NCI-H446 treated with DMSO at 0.1 percent for 48 hours (cell line): ENCODE measurements at regions not wholly inside any gene's neighbourhood (a gene's known extent, or its start where the extent isn't known, plus 50 kb on each side); places are given as distances from the start of the nearest gene placed in this dataset.

ENCODE experiments used
- DNase-seq: peaks from one replicate; lab custom pipeline; 2025; lab: John Stamatoyannopoulos, UW

DNA sequence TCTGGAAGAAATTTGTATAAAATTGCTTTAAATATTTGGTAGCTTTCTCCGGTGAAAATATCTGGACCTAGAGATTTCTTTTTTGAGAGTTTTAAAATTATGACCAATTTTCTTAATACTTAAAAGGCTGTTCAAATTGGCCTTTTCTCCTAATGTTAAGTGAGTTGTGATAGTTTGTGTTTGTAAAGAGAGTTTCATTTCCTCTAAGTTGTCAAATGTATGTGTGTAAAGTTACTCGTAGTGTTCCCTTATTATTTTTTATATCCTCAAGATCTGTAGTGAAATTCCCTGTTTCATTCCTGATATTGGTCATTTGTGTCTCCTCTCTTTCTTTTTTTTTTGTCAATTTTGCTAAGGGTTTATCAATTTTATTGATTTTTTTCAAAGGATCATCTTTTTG, 92.6 kb upstream of the CTNNB1 start:
- DNase-seq: no peak

DNA sequence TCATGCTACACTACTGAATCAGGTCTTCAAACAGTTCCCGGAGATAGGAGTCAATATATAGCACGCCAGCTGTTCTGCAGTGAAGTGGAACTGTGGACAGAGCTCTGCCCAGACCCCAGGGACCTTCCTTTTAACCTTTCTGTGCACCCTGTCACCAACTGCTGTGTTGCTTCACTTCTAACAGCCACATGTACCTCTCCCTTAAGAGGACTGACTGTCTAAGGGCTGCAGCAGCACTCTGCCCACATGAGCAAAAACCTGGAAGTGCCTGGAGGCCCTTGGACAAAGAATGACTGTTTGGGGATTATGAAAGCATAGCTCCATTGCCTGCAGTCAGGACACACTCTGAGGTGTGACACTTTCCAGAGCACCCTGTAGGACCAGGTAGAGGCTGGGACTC, 88.3 kb upstream of the CTNNB1 start:
- no peak for DNase-seq

DNA sequence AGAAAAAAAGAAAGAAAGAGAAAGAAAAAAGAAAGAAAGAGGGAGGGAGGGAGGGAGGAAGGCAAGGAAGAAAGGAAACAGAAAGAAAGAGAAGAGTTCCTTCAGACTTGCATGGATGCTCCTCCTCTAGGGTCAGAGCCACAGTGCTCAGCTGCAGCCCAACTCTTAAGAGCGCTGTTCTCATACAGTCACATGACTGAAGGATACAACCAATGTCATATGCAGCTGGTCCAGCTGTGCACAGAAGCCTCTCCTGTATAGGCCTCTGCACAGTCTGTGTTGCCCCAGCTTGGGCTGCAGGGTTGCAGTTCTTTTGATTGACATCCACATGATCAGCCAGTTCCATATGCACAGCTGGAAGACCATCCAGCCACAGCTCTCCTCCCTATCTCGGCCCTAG, 86.8 kb upstream of the CTNNB1 start:
- DNase-seq: no peak

DNA sequence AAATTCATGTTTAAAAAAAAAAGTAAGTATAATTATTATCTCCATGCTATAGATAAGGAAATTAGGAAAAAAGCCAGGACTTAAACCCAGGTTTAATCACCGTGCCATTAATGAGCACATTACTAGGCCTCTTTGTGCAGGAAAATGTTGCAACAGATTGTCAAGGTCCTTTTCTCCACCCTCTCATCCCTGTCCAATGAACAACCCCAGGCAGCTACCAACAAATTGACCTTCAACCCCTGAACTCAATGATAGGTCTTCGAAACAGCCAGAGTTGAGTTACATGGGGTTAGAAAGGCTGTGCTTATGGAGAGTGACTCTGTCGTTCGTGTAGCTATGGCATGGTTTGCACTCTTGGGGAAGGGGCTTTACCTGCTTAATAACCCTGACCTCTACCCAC, 84.2 kb upstream of the CTNNB1 start:
- DNase-seq: no peak

DNA sequence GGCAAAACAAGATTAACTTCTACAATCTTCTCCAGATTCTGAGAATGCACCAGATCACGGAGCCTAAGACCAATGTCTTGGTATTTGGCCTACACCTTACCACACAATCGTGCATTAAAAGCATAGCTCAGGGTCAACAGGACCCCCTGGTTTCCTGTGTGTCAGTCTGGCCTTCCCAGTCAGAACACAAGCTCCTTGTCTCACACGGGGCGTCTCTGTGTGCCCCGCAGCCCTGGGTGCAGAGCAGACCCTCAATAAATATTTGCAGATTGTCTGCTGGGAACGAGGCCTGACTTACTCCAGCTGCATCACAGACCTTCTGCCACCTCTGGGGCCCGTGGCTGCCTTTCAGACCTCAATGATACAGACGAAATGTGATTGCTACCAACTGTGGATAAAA, 82.5 kb upstream of the CTNNB1 start:
- DNase-seq: no peak

DNA sequence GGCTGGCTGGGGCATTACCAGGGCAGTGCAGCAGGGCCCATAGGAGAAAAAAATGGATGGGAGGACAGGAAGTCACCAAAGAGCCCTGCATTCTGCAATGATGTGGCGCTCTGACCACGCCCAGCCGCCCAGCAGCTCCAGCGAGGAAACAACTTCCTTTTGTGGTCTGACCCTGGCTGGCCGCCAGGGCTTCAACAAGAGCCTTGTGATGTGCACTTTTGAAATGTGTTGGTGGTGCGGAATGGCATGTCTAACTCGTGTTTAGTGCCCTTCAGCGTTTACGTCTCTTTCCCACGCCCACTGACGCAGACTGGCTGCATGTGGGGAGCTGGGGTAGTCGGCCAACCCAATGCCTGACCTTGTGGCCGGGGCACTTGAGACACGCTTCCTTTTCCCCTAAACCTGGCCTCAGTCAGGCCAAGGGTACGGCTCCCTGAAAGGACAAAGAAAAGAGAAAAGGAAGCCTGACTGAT, 81.9 kb upstream of the CTNNB1 start:
- no peak for DNase-seq

DNA sequence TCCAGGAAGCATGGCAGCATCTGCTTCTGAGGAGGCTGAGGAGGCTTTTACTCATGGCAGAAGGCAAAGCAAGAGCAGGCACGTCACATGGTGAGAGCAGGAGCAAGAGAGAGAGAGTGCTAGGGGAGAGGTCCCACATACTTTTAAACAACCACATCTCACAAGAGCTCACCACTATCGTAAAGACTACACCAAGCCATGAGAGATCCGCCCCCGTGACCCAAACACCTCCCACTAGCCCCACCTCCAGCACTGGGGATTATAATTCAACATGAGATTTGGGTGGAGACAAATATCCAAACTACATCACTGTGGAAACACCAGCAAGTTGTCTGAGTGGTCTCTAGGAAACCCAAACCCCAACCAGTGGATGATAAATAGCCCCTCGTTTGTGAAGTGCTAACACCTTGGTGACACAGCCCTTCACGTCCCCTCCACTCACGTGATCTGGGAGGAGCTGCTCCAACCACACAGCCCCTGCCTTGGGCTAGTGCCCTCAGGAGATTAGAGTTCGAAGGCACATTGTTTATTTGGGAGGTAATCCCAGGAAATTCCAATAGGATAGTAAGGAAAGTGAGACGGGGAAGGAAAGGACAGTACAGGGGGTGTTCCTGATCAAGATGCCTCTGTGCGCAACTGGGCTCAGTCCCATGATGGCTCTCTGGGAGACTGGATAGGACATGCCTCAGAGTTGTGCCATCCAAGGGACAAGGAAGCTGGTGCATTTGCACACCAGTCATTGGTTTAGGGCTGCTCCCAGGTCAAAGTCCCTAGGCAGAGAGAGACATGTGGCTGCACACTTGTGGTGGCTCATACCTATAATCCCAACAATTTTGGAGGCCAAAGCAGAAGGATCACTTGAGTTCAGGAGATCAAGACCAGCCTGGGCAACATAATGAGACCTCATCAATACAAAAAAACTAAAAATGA, 80.6 kb upstream of the CTNNB1 start:
- no peak for DNase-seq

DNA sequence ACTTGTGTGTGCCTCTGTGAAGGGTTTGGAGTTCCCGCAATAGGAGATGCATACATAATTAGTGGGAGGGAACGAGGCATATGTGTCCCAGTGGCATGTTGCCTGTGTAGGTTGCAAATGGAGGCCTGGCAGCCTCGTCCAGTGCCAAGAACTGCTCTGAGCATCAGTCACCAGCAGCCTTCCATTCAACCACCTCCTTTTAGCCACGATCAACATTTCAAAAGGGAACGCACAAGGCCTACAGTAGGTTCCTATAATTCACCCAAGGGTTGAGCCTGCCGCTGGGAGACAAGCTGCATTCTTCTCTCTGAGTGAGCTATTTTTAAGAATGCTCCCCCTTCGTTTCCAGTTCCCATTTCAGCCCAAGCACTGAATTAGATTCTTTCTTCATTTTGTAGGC, 78.8 kb upstream of the CTNNB1 start:
- no peak for DNase-seq

DNA sequence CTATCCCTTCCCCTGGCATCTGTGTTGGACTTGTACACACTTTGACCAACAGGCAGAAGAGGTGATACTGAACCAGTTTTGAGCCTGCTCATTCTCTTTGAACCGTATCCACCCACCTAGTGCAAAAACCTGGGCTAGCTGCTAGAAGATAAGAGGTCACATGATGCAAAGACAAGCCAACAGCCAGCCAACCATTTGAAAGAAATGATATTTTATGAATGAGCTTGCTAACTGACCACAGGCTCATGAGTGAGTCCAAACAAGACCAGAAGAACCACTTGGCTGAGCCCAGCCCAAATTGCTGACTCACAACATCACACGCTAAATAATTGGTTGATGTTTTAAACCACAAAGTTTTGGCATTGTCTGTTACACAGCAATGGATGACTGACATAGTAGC, 74.0 kb upstream of the CTNNB1 start:
- no peak for DNase-seq

DNA sequence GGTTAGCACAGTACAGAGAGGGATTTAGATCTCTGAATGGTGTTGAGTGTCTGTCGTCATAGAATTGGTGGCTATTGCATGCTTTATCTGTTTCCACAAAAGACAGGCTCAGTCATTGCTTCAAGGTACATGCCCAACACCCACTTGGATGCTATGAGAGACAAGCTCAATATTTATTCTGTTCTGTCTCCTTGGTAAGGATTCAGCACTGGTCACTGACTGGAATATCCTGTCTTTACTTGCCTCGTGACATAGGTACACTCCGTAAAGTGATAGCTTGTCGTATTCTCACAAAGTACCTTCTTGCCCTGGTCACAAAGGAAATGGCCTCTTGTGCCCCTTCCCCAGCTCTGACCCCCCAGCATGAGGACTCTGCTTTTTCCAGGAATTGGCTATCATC, 72.8 kb upstream of the CTNNB1 start:
- DNase-seq: no peak

DNA sequence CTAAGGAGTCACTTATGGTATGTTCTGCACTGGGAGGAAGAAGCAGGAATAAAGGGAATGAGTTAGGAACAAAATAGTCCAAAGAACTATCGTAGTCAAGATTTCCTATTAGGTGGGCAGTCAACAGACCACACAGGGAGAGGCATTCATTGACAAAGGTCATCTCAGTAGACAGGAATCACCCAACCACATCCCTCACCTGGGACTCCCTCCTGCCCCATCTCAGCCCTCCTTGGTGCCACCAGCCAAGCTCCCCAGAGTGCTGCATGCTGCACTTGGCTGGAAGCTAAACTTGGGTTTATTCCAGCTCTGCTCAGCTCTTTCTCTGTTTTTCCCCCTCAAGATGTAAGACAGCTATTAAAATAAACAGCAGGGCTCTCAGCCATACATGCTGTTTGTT, 72.3 kb upstream of the CTNNB1 start:
- DNase-seq: no peak

DNA sequence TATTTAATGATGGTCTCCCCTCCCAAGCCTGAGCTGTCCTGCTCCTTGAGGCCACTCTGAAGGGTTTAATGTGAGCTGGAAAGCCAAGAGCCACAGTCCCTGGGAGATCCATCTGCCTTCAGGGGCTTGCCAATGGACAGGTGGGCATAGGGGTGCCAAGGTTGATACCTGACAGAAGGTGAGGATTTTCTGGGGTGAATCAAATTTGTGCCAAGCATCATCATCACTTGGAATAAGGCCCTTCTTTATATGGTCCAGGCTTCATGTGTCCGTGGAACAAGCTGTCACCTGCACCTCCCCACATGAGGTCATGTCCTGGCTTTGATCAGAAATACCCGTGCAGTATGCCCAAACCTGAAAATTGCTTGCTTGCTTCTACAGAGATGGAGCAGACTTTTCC, 71.9 kb upstream of the CTNNB1 start:
- no peak for DNase-seq

DNA sequence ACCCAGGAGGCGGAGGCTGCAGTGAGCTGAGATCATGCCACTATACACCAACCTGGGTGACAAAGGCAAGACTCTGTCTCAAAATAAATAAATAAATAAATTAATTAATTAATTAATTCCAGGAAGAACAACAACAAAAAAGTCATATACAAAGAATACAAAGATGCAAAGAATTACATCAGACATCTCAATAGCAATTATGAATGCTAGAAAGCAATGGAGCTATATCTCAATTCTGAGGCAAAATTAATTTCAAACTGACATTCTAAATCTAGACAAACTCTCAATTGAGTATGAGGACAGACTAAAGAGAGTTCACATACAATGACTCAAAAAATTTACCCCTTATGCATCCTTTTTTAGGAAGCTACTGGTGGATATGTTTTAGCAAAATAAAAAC, 69.6 kb upstream of the CTNNB1 start:
- DNase-seq: no peak

DNA sequence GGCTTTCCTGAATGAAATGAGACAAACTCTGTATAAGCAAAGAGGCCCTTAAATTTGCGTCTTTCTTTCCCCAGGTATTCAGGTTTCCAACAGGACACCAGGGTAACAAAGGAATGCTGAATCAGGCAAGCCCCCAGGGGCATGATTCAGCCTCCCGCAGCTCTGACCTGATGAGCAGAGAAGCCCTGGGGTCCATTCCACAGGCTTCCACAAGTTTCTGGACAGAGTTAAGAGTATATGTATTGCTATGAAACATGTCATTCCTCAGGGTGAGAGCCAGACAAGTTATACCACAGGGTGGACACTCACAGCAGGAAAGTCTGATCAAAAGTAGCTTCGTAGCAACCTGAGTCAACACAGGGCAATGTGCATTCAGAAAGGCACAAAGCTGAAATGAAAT, 68.1 kb upstream of the CTNNB1 start:
- no peak for DNase-seq

DNA sequence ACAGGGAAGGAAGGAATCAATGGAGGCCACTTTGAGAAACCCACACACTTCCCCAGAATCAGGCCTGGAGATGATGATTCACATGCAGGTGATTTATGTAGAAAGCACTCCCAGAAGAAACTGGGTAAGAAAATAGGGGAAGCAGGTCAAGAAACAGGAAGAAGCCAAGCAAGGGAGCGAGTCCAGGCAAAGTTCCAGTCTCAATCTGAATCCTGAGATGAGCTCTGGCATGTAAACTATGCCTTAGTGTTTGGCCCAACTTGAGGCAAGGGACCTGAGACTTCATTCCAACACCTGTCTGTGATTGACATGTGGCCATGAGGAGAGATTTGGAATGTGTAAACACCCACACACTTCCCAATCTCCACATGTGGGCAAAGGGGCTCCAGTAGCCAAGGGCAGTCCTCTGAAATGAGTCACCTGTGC, 61.6 kb upstream of the CTNNB1 start:
- DNase-seq: no peak

DNA sequence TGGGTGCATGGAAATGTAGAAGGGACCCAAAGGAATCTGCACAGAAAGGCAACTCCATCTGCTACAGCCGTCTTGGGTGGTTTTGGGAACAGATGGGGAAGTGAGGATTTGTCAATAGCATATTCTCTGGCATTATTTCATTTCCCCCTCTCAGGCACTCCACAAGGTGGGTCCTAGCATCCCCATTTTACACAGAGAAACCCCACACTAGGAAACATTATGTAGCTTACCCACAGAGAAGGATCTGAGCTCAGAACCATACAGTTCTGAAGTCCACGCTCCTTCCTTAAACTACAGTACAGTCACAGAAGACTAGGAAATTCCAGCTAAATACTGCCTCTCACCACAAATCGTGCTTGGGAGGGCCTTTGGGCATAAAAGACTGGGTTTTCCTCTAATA, 61.2 kb upstream of the CTNNB1 start:
- DNase-seq: no peak

DNA sequence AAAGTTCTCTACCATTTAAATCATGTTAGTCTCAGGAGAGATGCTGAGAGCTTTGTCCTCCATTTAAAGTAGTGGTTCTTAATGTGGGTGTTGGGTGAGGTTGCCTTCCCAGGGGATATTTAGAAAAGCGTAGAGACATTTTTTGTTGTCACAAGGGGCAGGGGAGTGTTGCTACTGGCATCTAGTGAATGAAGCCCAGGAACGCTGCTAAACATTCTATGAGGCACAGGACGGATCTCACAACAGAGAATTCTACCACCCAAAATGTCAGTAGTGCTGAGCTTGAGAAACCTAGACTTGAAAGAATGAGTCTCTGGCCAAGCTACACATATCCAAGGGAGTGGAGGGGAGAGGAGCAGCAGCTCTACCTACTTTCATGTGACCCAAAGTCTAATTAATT, 60.7 kb upstream of the CTNNB1 start:
- no peak for DNase-seq

DNA sequence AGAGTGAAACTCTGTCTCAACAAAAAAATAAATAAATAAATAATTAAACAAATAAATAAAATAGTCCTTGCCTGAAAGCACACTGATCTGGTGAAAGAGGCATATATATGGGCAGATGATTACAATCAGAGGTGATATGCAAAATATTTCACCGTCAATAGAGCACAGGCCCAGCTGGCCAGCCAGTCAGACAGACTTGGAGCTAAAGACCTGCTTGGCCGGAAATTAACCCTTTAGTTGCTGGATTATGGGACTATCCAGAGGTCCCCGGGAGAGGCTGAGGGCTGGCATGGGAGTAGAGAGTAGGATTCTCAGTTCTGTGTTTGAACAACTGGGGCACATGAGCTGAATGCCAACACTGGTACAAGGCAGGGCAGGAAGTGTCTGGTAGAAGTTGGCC, 59.1 kb upstream of the CTNNB1 start:
- no peak for DNase-seq

DNA sequence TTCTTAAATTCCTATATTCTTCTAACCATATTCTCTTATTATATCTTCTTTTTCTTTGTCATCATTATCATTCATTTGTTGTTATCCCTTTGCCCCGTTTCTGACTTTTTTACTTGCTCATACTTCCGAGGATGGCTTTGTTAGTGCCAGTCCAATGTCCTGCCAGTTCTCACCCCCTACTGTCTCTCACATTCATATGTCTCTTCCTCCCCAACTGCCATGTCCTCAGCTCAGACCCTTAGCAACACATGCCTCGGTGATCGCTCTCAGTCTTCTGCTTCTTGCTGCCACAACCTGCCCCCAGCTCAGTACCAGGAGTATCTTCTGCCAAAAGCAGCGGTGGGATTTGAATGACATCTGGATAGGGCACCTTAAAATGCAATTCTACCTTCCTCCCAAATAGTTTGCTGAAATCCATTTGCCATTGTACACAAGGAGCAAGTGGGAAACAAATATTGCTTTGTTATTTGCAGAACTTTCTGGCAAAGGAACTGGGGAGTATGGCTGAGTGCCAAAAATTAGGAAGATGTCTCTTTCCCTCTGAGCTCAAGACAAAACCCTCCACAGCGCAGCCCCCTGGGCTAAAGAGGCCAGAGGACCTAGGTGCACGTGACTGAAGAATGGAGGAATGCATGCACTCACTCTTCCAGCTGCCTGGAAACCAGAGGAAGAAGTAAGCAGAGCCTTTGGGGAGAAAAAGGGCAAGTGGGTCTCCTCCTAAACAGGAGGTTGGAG, 57.7 kb upstream of the CTNNB1 start:
- no peak for DNase-seq

DNA sequence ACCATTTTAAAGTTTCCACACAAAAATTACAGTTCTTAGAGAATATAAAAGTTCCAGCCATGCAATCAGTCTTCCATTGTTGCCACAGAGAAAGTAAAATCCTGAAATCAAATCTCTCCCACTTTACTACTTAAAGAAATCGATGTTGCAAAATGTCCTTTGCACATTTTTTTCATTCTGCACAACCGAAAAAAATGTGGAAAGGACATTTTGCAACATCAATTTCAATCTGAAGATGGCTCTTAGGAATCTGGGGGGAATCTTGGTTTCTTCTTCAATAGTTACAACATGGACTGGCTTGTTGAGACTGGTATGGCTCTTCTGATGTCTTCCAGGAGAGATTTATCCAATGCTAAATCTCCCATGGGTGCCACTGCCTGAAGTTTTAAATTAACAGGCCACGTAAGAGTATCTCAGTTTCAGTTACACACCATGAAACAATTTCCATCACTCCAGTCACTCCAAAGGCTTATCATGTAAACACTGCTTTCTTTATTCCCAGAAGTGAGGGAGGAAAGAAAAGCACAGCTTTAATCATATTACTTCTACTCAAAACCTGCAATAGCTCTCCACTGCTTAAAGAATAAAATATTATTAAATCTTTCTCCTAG, 55.8 kb upstream of the CTNNB1 start:
- no peak for DNase-seq

DNA sequence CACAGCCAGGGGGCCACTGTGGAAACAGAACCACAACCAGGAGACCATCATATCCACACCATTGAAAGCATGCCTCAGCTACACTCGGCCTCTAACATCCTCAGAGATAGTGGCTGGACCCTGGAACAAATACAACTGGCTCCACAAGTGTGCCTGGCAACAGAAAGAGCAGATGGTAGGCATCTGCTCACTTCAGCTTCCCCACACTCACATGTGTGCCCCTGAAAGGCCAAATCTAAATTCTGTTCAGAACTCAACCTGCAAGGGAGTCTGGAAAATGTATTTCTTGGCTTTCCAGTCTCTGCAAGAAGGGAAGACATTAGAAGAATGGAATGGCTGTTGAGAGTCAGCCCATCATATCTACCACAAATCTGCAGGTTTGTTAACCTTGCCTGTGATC, 54.7 kb upstream of the CTNNB1 start:
- peak; percentile 15 for DNase-seq

DNA sequence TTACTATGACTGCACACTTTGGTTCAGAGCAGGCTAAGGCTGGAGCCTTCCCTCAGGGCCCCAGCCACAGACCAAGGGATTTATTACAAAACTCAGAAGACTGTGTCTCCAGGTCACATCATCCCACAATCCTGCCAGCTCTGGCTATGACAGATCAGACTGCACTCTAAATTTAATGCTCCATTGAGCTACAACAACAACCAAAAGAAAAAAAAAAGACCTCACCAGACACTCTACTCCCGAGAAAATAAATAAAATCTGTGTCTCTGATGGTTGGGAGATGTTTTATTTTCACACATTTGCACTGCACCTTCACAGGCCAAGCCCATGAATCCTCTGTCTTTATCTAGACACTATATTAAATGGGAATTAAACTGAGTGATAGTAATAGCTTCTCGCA, 50.8 kb upstream of the CTNNB1 start:
- peak; percentile 51 for DNase-seq

DNA sequence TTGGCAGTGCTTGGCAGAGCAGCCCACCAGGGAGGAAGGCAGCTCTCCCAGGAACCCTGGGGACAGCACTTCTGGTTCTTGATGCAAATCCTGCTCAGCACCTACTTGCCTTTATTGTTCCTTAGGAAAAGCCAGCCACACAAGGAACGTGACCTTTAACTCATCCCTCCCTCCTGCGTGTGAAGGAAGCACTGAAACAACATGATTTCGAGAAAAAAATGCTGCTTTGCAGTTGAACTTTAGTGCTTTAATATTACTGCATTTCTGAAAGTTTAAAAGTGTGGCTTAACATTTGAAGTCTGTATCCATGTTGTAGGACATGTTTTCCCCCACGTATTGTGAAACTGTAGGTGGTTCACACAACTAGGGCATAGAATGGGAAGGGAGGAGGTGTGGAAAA, 50.4 kb upstream of the CTNNB1 start:
- no peak for DNase-seq
